ENCODE measurements at regions not wholly inside any gene's neighbourhood (a gene's known extent, or its start where the extent isn't known, plus 50 kb on each side); places are given as distances from the start of the nearest gene placed in this dataset.

DNA sequence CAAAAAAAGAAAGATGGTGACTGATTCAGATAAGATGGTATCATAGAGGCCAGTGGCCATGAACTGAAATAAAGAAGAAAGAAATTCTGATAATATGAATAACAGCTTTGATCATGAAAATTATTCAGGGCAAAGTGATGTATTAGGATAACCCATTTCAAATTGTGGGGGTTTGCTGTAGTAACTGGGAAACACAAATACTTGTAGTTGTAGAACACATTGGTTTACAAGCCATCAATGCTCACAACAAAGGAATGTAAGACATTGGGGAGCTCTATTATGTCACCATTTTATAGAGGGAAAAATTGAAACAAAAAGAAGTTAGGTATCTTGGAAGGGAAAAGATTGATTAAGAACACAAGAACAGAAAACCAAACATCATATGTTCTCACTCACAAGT is 140.4 kb upstream of the FRMD6 start:
- H3K36me3 ChIP-seq (ENCODE audit: insufficient read depth, low read length, poor library complexity, severe bottlenecking) = no peaks in the 10 kb centered on the region
- intact Hi-C loops (cut with micrococcal nuclease; ENCODE audit: unreplicated experiment) = no loop called here
- peaks cover 29% of the 10 kb centered on the region for H3K4me1 ChIP-seq (ENCODE audit: insufficient read depth, low read length, poor library complexity, severe bottlenecking)
- H3K27me3 ChIP-seq (replicated peaks; ENCODE audit: insufficient read depth, low read depth, low read length, poor library complexity) = no peaks in the 10 kb centered on the region
- H3K27ac ChIP-seq (ENCODE audit: low read depth, low read length, poor library complexity, severe bottlenecking) = no peak overlapping the region
- no peak for DNase-seq (ENCODE audit: low spot score)
- no peak overlapping the region for H3K4me3 ChIP-seq (ENCODE audit: low read depth, low read length, poor library complexity, severe bottlenecking)
- H3K9me3 ChIP-seq (ENCODE audit: low read depth, low read length, poor library complexity, severe bottlenecking) = no peaks in the 10 kb centered on the region
- POLR2A ChIA-PET (ENCODE audit: low non-redundant PET) = no interaction called here
- BruUV-seq (replicated peaks) = no TSS peak
- CTCF ChIA-PET = no interaction called here
- no peak for TF ChIP-seq EZH2 (IDR thresholded peaks at IDR 0.05; ENCODE audit: borderline replicate concordance, low read depth, low read length, poor library complexity, severe bottlenecking)
- TF ChIP-seq, protein P1, sequence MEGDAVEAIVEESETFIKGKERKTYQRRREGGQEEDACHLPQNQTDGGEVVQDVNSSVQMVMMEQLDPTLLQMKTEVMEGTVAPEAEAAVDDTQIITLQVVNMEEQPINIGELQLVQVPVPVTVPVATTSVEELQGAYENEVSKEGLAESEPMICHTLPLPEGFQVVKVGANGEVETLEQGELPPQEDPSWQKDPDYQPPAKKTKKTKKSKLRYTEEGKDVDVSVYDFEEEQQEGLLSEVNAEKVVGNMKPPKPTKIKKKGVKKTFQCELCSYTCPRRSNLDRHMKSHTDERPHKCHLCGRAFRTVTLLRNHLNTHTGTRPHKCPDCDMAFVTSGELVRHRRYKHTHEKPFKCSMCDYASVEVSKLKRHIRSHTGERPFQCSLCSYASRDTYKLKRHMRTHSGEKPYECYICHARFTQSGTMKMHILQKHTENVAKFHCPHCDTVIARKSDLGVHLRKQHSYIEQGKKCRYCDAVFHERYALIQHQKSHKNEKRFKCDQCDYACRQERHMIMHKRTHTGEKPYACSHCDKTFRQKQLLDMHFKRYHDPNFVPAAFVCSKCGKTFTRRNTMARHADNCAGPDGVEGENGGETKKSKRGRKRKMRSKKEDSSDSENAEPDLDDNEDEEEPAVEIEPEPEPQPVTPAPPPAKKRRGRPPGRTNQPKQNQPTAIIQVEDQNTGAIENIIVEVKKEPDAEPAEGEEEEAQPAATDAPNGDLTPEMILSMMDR (conservative IDR thresholded peaks at IDR 0.05; ENCODE audit: low read depth, low read length) = no peak

DNA sequence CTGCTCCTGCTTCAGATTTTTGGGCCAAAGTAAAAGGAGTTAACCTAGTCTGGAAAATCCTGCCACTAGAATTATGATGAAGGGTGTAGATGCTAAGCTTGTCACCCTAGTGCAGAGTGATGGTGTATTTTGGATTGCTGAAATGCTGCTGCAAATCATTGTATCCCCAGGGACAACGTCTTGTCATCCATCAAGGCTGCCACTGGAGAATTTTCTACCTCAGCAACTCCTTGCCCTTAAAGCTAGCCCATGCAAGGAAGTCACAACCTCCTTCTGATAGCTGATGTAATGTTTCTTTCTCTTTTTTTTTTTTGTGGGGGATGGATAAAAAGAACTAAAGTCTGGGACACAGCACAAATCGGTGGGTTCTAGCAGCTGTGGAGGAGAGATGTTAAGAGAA is 139.4 kb upstream of the FRMD6 start:
- no peak for DNase-seq (ENCODE audit: low spot score)
- H3K36me3 ChIP-seq (ENCODE audit: insufficient read depth, low read length, poor library complexity, severe bottlenecking) = no peaks in the 10 kb centered on the region
- H3K4me3 ChIP-seq (ENCODE audit: low read depth, low read length, poor library complexity, severe bottlenecking) = no peak overlapping the region
- POLR2A ChIA-PET (ENCODE audit: low non-redundant PET) = no interaction called here
- intact Hi-C loops (cut with micrococcal nuclease; ENCODE audit: unreplicated experiment) = no loop called here
- no peak overlapping the region for H3K27ac ChIP-seq (ENCODE audit: low read depth, low read length, poor library complexity, severe bottlenecking)
- TF ChIP-seq EZH2 (IDR thresholded peaks at IDR 0.05; ENCODE audit: borderline replicate concordance, low read depth, low read length, poor library complexity, severe bottlenecking) = no peak
- TF ChIP-seq, protein P1 (conservative IDR thresholded peaks at IDR 0.05; ENCODE audit: low read depth, low read length) = no peak
- CTCF ChIA-PET = no interaction called here
- no peaks in the 10 kb centered on the region for H3K27me3 ChIP-seq (replicated peaks; ENCODE audit: insufficient read depth, low read depth, low read length, poor library complexity)
- H3K4me1 ChIP-seq (ENCODE audit: insufficient read depth, low read length, poor library complexity, severe bottlenecking) = peaks cover 32% of the 10 kb centered on the region
- no TSS peak for BruUV-seq (replicated peaks)
- no peaks in the 10 kb centered on the region for H3K9me3 ChIP-seq (ENCODE audit: low read depth, low read length, poor library complexity, severe bottlenecking)

DNA sequence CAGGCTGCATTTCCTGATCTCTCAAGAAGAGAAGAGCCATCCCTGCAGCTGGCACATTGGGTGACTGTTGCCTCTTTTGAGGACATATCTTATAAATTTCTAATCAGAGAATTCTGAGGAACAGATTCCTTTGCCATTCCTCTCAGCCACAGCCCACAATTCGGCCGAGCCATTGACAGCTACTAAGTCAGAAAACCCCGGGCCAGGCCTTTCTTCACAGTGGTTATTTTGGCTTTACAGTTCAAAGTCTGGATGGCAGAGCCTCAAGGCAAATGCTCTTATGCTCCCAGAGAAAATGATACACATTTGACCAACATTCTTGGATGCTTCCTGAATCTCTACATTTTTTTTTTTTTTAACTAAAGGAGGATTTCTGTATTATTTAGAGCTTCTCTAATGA is 138.4 kb upstream of the FRMD6 start:
- Histone ChIP-seq H3K4me1 (ENCODE audit: insufficient read depth, low read length, poor library complexity, severe bottlenecking) (peaks cover 28% of the 10 kb centered on the region), H3K36me3 (ENCODE audit: insufficient read depth, low read length, poor library complexity, severe bottlenecking) (no peaks in the 10 kb centered on the region), H3K4me3 (ENCODE audit: low read depth, low read length, poor library complexity, severe bottlenecking) (no peak overlapping the region), H3K27ac (ENCODE audit: low read depth, low read length, poor library complexity, severe bottlenecking) (no peak overlapping the region), H3K27me3 (replicated peaks; ENCODE audit: insufficient read depth, low read depth, low read length, poor library complexity) (no peaks in the 10 kb centered on the region), H3K9me3 (ENCODE audit: low read depth, low read length, poor library complexity, severe bottlenecking) (no peaks in the 10 kb centered on the region)
- BruUV-seq (replicated peaks) = no TSS peak
- TF ChIP-seq, protein P1 (conservative IDR thresholded peaks at IDR 0.05; ENCODE audit: low read depth, low read length) = no peak
- no peak for TF ChIP-seq EZH2 (IDR thresholded peaks at IDR 0.05; ENCODE audit: borderline replicate concordance, low read depth, low read length, poor library complexity, severe bottlenecking)
- ChIA-PET CTCF (no interaction called here), POLR2A (ENCODE audit: low non-redundant PET) (no interaction called here)
- no peak for DNase-seq (ENCODE audit: low spot score)
- intact Hi-C loops (cut with micrococcal nuclease; ENCODE audit: unreplicated experiment) = no loop called here

Data from A673 (cell line).